ENCODE measurements at regions not wholly inside any gene's neighbourhood (a gene's known extent, or its start where the extent isn't known, plus 50 kb on each side); places are given as distances from the start of the nearest gene placed in this dataset.

GRCh38 chr4:112933790-112934189 lies 115.7 kb upstream of the ANK2 start:
- CTCF ChIA-PET, result no interaction called here
- TF ChIP-seq SP1 (IDR thresholded peaks at IDR 0.05) (no peak), NFRKB (IDR thresholded peaks at IDR 0.05) (no peak)
- POLR2A ChIA-PET, result no interaction called here
- DNase-seq (ENCODE audit: extremely low spot score), result no peak

DNA sequence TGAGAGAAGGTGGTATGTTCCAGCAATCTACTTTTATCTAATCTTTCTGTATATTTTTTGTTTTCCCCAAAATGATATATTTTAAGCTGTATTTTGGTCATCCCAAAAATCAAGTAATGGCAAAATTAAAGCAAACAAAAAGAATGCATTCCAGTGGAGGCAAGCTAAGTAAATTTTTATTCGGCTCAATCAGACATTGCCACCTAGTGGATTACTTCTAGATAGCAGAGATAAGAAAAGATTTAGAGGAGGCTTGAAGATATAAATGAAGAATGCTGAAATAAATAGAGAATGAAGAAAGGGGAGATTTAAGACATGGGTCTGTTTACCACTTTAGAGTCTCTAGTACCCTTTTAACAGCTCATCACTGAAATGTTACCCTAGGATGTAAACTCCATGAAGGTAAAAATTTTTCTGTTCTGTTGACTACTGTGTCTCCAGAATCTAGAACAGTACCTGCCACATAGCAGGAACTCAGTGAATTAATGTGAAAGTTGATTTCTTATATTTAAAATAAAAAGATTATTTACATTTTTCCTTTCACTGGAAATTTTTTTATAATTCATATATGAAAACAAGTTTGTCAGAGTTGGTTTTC lies 110.9 kb upstream of the ANK2 start:
- DNase-seq (ENCODE audit: extremely low spot score), result peak; percentile 25
- CTCF ChIA-PET, result interaction anchor here (0.6 to 2.6 kb wide), 11 partner anchors 13 to 303 kb away, joined by 3 to 13 read pairs (median 3); no protein-coding TSS in a partner anchor
- TF ChIP-seq SUZ12 (IDR thresholded peaks at IDR 0.05), result no peak
- TF ChIP-seq FOXM1 (IDR thresholded peaks at IDR 0.05; ENCODE audit: borderline replicate concordance), result no peak
- no peak for TF ChIP-seq ARNT (IDR thresholded peaks at IDR 0.05)
- no peak for TF ChIP-seq NFRKB (IDR thresholded peaks at IDR 0.05)
- no peak for TF ChIP-seq FOXA1 (IDR thresholded peaks at IDR 0.05)
- no peak for TF ChIP-seq TARDBP (IDR thresholded peaks at IDR 0.05)
- no peak for TF ChIP-seq LEF1 (IDR thresholded peaks at IDR 0.05; ENCODE audit: borderline replicate concordance)
- no peak for TF ChIP-seq FOXK2 (IDR thresholded peaks at IDR 0.05)
- no peak for TF ChIP-seq HDGF (IDR thresholded peaks at IDR 0.05; ENCODE audit: borderline replicate concordance)
- POLR2A ChIA-PET, result no interaction called here

GRCh38 chr4:112939901-112940300 lies 109.6 kb upstream of the ANK2 start:
- POLR2A ChIA-PET, result no interaction called here
- CTCF ChIA-PET, result interaction anchor here (2.6 kb wide), 1 partner anchor 85 kb away, joined by 9 read pairs; no protein-coding TSS in a partner anchor
- no peak for TF ChIP-seq SP1 (IDR thresholded peaks at IDR 0.05)
- TF ChIP-seq PKNOX1 (IDR thresholded peaks at IDR 0.05), result peak; percentile 91
- peak; percentile 13 for DNase-seq (ENCODE audit: extremely low spot score)

DNA sequence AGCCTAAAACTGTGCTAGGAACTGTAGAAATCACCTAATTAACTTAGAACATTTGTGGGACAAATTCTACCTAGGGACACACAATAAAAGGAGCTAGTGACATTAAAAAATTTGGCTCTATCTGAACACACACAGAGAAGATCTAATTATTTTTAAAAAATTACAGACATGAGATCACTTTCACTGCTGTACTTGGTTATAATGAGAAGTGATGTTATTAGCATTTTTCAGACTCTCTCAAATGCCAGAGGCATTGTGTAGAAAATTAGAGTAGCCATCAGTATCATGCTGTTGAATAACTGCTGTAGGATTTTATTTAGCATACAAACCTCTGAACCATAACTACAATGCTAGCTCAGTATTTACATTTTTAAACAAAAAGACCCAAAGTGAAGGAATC lies 109.1 kb upstream of the ANK2 start:
- ChIA-PET POLR2A (no interaction called here), CTCF (interaction anchor here (0.6 kb wide), 1 partner anchor 11 kb away, joined by 3 read pairs; no protein-coding TSS in a partner anchor)
- no peak for DNase-seq (ENCODE audit: extremely low spot score)
- no peak for TF ChIP-seq NFRKB (IDR thresholded peaks at IDR 0.05)
- no peak for TF ChIP-seq L3MBTL2 (conservative IDR thresholded peaks at IDR 0.05)
- no peak for TF ChIP-seq BHLHE40 (IDR thresholded peaks at IDR 0.05; ENCODE audit: borderline replicate concordance)
- TF ChIP-seq PKNOX1 (IDR thresholded peaks at IDR 0.05), result no peak
- TF ChIP-seq SP1 (IDR thresholded peaks at IDR 0.05), result no peak
- no peak for TF ChIP-seq FOXA1 (IDR thresholded peaks at IDR 0.05)
- TF ChIP-seq ELF4 (IDR thresholded peaks at IDR 0.05), result no peak
- no peak for TF ChIP-seq FOXK2 (IDR thresholded peaks at IDR 0.05)
- TF ChIP-seq FOXM1 (IDR thresholded peaks at IDR 0.05; ENCODE audit: borderline replicate concordance), result no peak
- no peak for TF ChIP-seq ARNT (IDR thresholded peaks at IDR 0.05)
- no peak for TF ChIP-seq HDGF (IDR thresholded peaks at IDR 0.05; ENCODE audit: borderline replicate concordance)
- no peak for TF ChIP-seq SUZ12 (IDR thresholded peaks at IDR 0.05)
- TF ChIP-seq LEF1 (IDR thresholded peaks at IDR 0.05; ENCODE audit: borderline replicate concordance), result no peak
- no peak for TF ChIP-seq ZNF384 (IDR thresholded peaks at IDR 0.05)
- no peak for TF ChIP-seq CTBP1 (IDR thresholded peaks at IDR 0.05; ENCODE audit: borderline replicate concordance)
- no peak for TF ChIP-seq TARDBP (IDR thresholded peaks at IDR 0.05)

DNA sequence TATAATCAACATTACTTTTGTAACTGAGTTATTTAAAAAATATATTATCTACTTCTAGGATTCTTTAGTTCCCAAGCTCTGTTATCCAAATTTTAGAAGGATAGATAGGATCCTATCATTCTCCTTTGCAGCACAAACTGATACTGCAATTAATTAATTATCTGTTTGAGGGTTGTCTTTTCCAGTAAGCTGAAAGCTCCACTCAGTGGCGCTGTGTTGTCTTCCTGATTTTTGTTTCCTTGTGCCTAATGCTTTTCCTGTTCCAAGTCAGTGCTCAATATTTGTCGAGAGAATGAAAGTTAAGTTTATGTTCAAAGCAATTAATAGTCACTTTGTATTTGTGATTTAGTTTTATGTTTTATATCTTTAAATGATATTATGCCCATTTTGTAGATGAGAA lies 107.4 kb upstream of the ANK2 start:
- ChIA-PET POLR2A (no interaction called here), CTCF (interaction anchor here (0.8 to 1.6 kb wide), 2 partner anchors 9 to 87 kb away, joined by 3 to 4 read pairs; no protein-coding TSS in a partner anchor)
- TF ChIP-seq FOXK2 (IDR thresholded peaks at IDR 0.05), result no peak
- no peak for TF ChIP-seq FOXA1 (IDR thresholded peaks at IDR 0.05)
- TF ChIP-seq CTBP1 (IDR thresholded peaks at IDR 0.05; ENCODE audit: borderline replicate concordance), result no peak
- TF ChIP-seq NFRKB (IDR thresholded peaks at IDR 0.05), result no peak
- TF ChIP-seq L3MBTL2 (conservative IDR thresholded peaks at IDR 0.05), result no peak
- no peak for TF ChIP-seq ELF4 (IDR thresholded peaks at IDR 0.05)
- TF ChIP-seq ZNF384 (IDR thresholded peaks at IDR 0.05), result no peak
- no peak for TF ChIP-seq PKNOX1 (IDR thresholded peaks at IDR 0.05)
- TF ChIP-seq HDGF (IDR thresholded peaks at IDR 0.05; ENCODE audit: borderline replicate concordance), result no peak
- no peak for TF ChIP-seq BHLHE40 (IDR thresholded peaks at IDR 0.05; ENCODE audit: borderline replicate concordance)
- no peak for TF ChIP-seq FOXM1 (IDR thresholded peaks at IDR 0.05; ENCODE audit: borderline replicate concordance)
- no peak for TF ChIP-seq SUZ12 (IDR thresholded peaks at IDR 0.05)
- no peak for TF ChIP-seq SP1 (IDR thresholded peaks at IDR 0.05)
- TF ChIP-seq LEF1 (IDR thresholded peaks at IDR 0.05; ENCODE audit: borderline replicate concordance), result no peak
- TF ChIP-seq TARDBP (IDR thresholded peaks at IDR 0.05), result no peak
- no peak for TF ChIP-seq ARNT (IDR thresholded peaks at IDR 0.05)
- no peak for DNase-seq (ENCODE audit: extremely low spot score)

DNA sequence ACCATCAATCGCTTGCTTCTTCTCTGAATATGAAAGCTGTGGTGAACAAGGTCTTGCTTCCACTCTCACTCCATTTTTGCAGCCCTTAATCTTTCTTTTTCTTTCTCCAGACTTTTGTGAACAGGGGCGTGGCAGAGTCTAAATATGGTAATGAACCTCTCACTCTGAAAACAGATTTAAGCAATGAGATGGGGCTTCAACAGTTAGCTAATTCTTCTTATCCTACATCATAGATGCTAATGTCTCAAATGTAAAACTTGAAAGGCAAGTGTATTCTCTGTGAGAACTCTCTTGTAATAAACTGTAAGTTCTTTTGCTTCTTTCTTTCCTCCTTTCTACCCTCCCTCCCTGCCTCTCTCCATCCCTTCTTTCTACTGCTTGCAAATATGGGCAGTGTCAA lies 106.5 kb upstream of the ANK2 start:
- POLR2A ChIA-PET, result no interaction called here
- DNase-seq (ENCODE audit: extremely low spot score), result no peak
- no peak for TF ChIP-seq SUZ12 (IDR thresholded peaks at IDR 0.05)
- CTCF ChIA-PET, result interaction anchor here (1.0 kb wide), 1 partner anchor 9 kb away, joined by 3 read pairs; no protein-coding TSS in a partner anchor

- no peak for DNase-seq (ENCODE audit: extremely low spot score)
- TF ChIP-seq FOXA1 (IDR thresholded peaks at IDR 0.05) (no peak), LEF1 (IDR thresholded peaks at IDR 0.05; ENCODE audit: borderline replicate concordance) (no peak), FOXK2 (IDR thresholded peaks at IDR 0.05) (no peak), ELF4 (IDR thresholded peaks at IDR 0.05) (no peak), TARDBP (IDR thresholded peaks at IDR 0.05) (no peak), PKNOX1 (IDR thresholded peaks at IDR 0.05) (no peak), BHLHE40 (IDR thresholded peaks at IDR 0.05; ENCODE audit: borderline replicate concordance) (no peak), NFRKB (IDR thresholded peaks at IDR 0.05) (no peak), FOXM1 (IDR thresholded peaks at IDR 0.05; ENCODE audit: borderline replicate concordance) (no peak), CTBP1 (IDR thresholded peaks at IDR 0.05; ENCODE audit: borderline replicate concordance) (no peak), ZNF384 (IDR thresholded peaks at IDR 0.05) (no peak)
- ChIA-PET CTCF (no interaction called here), POLR2A (no interaction called here)
These were observed 105.4 kb upstream of the ANK2 start for GRCh38 chr4:112944006-112944405.

Measured in HEK293T (cell line).